Progenitor cell of endocrine pancreas (in vitro differentiated cells): ENCODE measurements at regions not wholly inside any gene's neighbourhood (a gene's known extent, or its start where the extent isn't known, plus 50 kb on each side); places are given as distances from the start of the nearest gene placed in this dataset.

Experiments used
- DNase-seq: peaks from one replicate; pipeline ENCODE4 v3.0.0; 2021; ENCODE audit warnings: low spot score; ENCODE audit not compliant: unreplicated experiment
- H3K27ac Mint-ChIP-seq: 2 replicates; pipeline ENCODE4 v1.8.0; 2021; ENCODE audit warnings: mild to moderate bottlenecking, moderate library complexity, mixed read lengths
- H3K27me3 Mint-ChIP-seq: 2 replicates; pipeline ENCODE4 v1.8.0; 2021; ENCODE audit warnings: mixed read lengths
- H3K36me3 Mint-ChIP-seq: 2 replicates; pipeline ENCODE4 v1.8.0; 2022; ENCODE audit warnings: mixed read lengths; ENCODE audit not compliant: insufficient read depth
- H3K4me1 Mint-ChIP-seq: 2 replicates; pipeline ENCODE4 v1.8.0; 2021; ENCODE audit warnings: low read depth, mixed read lengths
- H3K4me3 Mint-ChIP-seq: 2 replicates; pipeline ENCODE4 v1.8.0; 2021; ENCODE audit warnings: low read depth, mild to moderate bottlenecking, moderate library complexity, mixed read lengths
- H3K9me3 Mint-ChIP-seq: 2 replicates; pipeline ENCODE4 v1.8.0; 2021; ENCODE audit warnings: low read depth, mixed read lengths
- TF ChIP-seq, protein P1 (sequence below): fragments of 200-600 bp; sonication (generic); IDR thresholded peaks from one replicate; pipeline ENCODE4 v1.5.0; 2021; ENCODE audit warnings: antibody characterized with exemption, mild to moderate bottlenecking; ENCODE audit not compliant: unreplicated experiment

DNA sequence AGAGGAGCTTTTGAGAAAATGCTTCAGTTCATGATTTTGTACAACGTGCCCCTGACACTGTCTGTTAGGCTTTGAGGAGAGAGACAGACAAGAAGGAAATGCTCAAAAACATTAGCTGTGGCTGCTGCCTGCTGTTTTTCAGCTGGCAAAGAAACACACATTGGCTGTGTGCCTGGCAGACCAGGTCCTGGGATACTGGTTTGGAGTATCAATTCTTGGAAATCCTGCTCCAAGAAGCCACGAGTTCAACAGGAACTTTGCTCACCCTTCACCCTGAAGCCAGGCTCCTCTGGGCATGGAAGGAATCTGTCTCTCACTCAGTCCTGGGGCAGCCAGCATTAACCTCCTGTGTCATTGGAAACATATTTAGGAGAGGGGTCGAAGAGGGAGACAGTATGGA, 245.5 kb downstream of the AUH start:
- TF ChIP-seq, protein P1, sequence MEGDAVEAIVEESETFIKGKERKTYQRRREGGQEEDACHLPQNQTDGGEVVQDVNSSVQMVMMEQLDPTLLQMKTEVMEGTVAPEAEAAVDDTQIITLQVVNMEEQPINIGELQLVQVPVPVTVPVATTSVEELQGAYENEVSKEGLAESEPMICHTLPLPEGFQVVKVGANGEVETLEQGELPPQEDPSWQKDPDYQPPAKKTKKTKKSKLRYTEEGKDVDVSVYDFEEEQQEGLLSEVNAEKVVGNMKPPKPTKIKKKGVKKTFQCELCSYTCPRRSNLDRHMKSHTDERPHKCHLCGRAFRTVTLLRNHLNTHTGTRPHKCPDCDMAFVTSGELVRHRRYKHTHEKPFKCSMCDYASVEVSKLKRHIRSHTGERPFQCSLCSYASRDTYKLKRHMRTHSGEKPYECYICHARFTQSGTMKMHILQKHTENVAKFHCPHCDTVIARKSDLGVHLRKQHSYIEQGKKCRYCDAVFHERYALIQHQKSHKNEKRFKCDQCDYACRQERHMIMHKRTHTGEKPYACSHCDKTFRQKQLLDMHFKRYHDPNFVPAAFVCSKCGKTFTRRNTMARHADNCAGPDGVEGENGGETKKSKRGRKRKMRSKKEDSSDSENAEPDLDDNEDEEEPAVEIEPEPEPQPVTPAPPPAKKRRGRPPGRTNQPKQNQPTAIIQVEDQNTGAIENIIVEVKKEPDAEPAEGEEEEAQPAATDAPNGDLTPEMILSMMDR = no peak
- H3K4me1 Mint-ChIP-seq = peaks cover 21% of the 10 kb centered on the region
- H3K36me3 Mint-ChIP-seq = peaks cover under 1% of the 10 kb centered on the region
- H3K27ac Mint-ChIP-seq = no peak overlapping the region
- H3K4me3 Mint-ChIP-seq = no peak overlapping the region
- DNase-seq = no peak
- peaks cover 2% of the 10 kb centered on the region for H3K27me3 Mint-ChIP-seq
- peaks cover under 1% of the 10 kb centered on the region for H3K9me3 Mint-ChIP-seq

DNA sequence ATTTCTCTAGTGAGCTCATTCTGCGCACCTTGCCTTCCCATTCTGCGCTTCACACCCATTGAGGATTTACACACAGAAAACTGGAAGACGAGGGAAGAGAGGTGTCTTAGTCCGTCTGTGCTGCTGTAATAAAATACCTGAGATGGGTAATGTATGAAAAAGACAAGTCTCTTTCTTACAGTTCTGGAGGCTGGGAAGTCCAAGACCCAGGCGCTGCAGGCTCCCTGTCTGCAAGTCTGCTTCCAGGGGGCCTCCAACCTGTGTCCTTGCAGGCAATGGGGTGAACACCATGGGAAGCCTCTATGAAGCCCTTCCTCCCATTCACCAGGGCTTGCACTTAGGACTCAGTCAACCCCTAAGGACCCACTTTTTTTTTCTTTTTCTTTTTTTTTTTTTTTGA, 245.0 kb downstream of the AUH start:
- no peaks in the 10 kb centered on the region for H3K36me3 Mint-ChIP-seq
- DNase-seq = no peak
- H3K9me3 Mint-ChIP-seq = no peaks in the 10 kb centered on the region
- TF ChIP-seq, protein P1 = no peak
- peaks cover 2% of the 10 kb centered on the region for H3K27me3 Mint-ChIP-seq
- H3K27ac Mint-ChIP-seq = no peak overlapping the region
- no peak overlapping the region for H3K4me3 Mint-ChIP-seq
- H3K4me1 Mint-ChIP-seq = peaks cover 21% of the 10 kb centered on the region

DNA sequence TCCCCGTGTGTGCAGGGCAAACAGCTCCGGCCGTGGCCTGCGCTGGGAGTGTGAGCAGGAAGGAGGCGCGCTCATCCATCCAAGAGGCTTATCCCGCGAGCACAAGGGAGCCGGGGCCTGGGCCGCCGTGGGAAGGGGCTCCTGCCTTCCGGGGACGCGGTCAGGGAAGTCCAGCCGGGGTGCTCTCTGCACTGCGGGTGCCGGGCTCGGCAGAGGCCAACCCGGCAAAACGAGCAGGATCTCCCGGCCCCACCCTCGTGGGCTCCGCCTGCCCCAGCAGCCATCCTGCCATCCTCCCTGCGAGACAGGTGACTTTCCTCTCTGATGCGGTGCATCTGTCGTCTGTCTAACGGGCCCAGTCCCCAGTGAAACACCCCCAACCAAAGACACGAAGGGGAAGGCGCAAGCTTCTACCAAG, 244.2 kb downstream of the AUH start:
- peaks cover 21% of the 10 kb centered on the region for H3K4me1 Mint-ChIP-seq
- no peak for DNase-seq
- H3K36me3 Mint-ChIP-seq = no peaks in the 10 kb centered on the region
- peaks cover 2% of the 10 kb centered on the region for H3K27me3 Mint-ChIP-seq
- no peak overlapping the region for H3K27ac Mint-ChIP-seq
- no peak overlapping the region for H3K4me3 Mint-ChIP-seq
- H3K9me3 Mint-ChIP-seq = peaks cover 5% of the 10 kb centered on the region
- TF ChIP-seq, protein P1 = no peak

DNA sequence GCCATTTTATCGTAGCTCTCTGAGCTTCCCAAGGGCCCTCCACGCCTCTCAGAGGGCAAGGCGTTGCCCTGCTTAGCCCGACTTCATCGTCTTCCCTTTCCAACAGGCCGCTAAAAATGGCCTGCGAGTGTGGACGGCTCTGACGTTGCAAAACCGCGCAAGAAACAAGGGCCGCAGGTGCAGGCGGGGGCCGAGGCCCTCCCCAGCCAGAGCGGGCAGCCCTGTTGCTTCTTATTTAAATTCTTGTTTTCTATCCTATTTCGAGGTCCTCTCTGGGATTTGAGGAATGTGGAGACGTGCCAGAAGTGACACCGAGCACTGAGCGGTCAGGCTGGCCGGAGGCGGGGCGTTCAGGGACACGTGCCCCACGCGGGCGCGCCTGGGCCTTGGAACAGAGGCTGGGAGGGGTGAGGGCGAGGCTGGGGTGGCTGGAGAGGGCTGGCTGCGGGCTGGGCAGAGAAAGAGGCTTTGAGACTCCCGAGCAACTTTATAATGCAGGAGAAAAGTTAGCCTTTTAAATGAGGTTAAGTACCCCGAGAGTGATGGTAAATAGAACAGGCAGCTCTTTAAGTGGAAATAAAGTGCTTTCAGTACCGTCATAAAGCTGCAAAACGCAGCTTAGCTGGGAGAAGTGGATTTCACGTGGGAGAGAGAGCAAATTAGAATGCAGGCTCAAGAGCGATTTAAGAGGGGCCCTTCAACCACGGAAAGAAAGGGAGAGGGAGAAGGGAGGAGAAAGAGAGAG, 243.6 kb downstream of the AUH start:
- no peak for DNase-seq
- no peak overlapping the region for H3K27ac Mint-ChIP-seq
- TF ChIP-seq, protein P1 = no peak

DNA sequence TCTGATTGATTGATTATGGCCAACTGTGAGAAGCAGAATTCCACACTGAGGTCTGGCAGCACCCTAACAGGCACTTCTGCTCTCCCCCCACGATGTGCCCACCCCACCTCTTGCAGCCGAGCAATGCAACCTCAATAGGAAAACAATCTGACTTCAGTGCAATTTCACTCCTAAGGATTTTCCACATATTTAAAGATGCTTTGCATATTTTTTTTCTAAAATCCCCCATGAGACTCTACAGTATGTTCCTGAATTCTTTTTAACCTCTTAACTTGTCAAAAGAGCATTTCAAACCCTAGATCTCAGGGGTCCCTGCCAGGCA, 243.1 kb downstream of the AUH start:
- Mint-ChIP-seq H3K4me1 (peaks cover 21% of the 10 kb centered on the region), H3K27ac (no peak overlapping the region), H3K36me3 (peaks cover 2% of the 10 kb centered on the region), H3K9me3 (peaks cover 9% of the 10 kb centered on the region), H3K27me3 (peaks cover 2% of the 10 kb centered on the region), H3K4me3 (no peak overlapping the region)
- DNase-seq = no peak
- TF ChIP-seq, protein P1 = no peak

More for the DNA sequence above, 243.6 kb downstream of the AUH start:
- Mint-ChIP-seq H3K4me1 (peaks cover 21% of the 10 kb centered on the region), H3K27me3 (peaks cover 2% of the 10 kb centered on the region), H3K36me3 (no peaks in the 10 kb centered on the region), H3K9me3 (peaks cover 5% of the 10 kb centered on the region), H3K4me3 (peak overlapping the region; percentile 45)
